ENCODE measurements at regions not wholly inside any gene's neighbourhood (a gene's known extent, or its start where the extent isn't known, plus 50 kb on each side); places are given as distances from the start of the nearest gene placed in this dataset.

DNA sequence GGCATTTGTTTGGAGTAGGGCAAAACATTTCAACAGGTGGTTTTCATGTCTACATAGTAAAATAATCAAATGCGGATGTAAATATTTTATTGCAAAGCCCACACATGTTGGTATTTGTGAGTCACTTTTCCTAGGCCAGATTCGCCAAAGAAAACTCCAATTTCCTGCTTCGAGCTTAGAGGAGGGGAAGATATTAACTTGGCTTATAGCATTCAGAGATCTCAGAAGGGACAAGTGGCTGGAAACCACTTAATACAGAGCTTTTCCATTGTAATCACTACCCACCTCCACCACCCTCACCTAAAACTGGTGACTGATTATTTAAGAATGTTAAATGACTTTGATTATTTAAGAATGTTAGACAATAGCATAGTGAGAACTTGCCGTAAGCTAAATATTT is 530.6 kb upstream of the SPRY2 start:
- H3K36me3 Mint-ChIP-seq (ENCODE audit: low read depth) = no peaks in the 10 kb centered on the region
- no peaks in the 10 kb centered on the region for H3K9me3 Mint-ChIP-seq
- no peaks in the 10 kb centered on the region for H3K27me3 Mint-ChIP-seq
- no peaks in the 10 kb centered on the region for H3K4me1 Mint-ChIP-seq (ENCODE audit: low read depth)
- H3K4me3 Mint-ChIP-seq = no peak overlapping the region
- no peak overlapping the region for H3K27ac Mint-ChIP-seq

GRCh38 chr13:80870186-80870585 is 529.3 kb upstream of the SPRY2 start:
- no peaks in the 10 kb centered on the region for H3K4me1 Mint-ChIP-seq (ENCODE audit: low read depth)
- H3K9me3 Mint-ChIP-seq = peaks cover 3% of the 10 kb centered on the region
- H3K27ac Mint-ChIP-seq = no peak overlapping the region
- H3K4me3 Mint-ChIP-seq = no peak overlapping the region
- H3K36me3 Mint-ChIP-seq (ENCODE audit: low read depth) = no peaks in the 10 kb centered on the region
- no peaks in the 10 kb centered on the region for H3K27me3 Mint-ChIP-seq

- Mint-ChIP-seq H3K36me3 (ENCODE audit: low read depth) (no peaks in the 10 kb centered on the region), H3K4me3 (no peak overlapping the region), H3K4me1 (ENCODE audit: low read depth) (no peaks in the 10 kb centered on the region), H3K27me3 (no peaks in the 10 kb centered on the region), H3K9me3 (peaks cover 6% of the 10 kb centered on the region), H3K27ac (no peak overlapping the region)
These were observed 526.0 kb upstream of the SPRY2 start for GRCh38 chr13:80866921-80867320.

DNA sequence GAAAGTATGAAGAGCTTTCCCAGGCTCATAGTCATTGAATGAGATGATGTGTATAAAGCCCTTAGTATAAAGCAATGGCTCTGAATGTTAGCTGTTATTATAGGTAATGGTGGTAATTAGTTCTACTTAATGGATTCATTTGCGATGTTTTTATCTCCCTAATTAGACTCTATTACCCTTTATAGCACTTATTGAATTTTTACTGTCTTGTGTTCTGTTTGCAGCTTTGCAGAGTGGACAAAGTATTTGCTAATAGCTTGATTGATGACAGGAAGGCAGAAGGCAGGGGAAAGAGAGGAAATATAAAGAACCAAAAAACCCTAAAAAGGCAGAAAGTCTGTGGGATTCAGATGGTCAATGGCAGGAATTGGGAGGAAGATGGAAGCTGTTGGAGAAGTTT is 524.4 kb upstream of the SPRY2 start:
- Mint-ChIP-seq H3K9me3 (peaks cover 6% of the 10 kb centered on the region), H3K27ac (no peak overlapping the region), H3K4me3 (no peak overlapping the region), H3K36me3 (ENCODE audit: low read depth) (no peaks in the 10 kb centered on the region), H3K4me1 (ENCODE audit: low read depth) (no peaks in the 10 kb centered on the region), H3K27me3 (no peaks in the 10 kb centered on the region)

GRCh38 chr13:80862456-80862855 is 521.5 kb upstream of the SPRY2 start:
- Mint-ChIP-seq H3K4me1 (ENCODE audit: low read depth) (no peaks in the 10 kb centered on the region), H3K9me3 (peaks cover 6% of the 10 kb centered on the region), H3K27ac (no peak overlapping the region), H3K4me3 (no peak overlapping the region), H3K36me3 (ENCODE audit: low read depth) (no peaks in the 10 kb centered on the region), H3K27me3 (no peaks in the 10 kb centered on the region)

DNA sequence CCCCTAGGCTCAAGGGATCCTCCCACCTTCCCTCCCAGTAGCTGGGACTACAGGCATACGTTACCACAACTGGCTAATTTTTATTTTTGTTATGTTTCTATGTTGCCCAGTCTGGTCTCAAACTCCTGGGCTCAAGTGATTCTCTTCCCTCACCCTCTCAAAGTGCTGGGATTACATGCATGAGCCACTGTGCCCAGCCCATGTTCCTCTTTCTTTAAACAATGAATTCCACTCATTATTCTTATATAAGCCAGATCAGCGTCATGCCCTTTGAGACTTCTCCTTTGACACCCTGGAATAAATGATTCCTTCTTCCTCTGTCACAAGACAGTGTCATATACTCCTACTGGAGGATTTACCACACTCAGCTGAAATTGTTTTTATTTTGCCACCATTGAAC is 519.9 kb upstream of the SPRY2 start:
- no peak overlapping the region for H3K27ac Mint-ChIP-seq
- no peaks in the 10 kb centered on the region for H3K27me3 Mint-ChIP-seq
- peaks cover 6% of the 10 kb centered on the region for H3K9me3 Mint-ChIP-seq
- H3K4me3 Mint-ChIP-seq = no peak overlapping the region
- H3K36me3 Mint-ChIP-seq (ENCODE audit: low read depth) = no peaks in the 10 kb centered on the region
- no peaks in the 10 kb centered on the region for H3K4me1 Mint-ChIP-seq (ENCODE audit: low read depth)

DNA sequence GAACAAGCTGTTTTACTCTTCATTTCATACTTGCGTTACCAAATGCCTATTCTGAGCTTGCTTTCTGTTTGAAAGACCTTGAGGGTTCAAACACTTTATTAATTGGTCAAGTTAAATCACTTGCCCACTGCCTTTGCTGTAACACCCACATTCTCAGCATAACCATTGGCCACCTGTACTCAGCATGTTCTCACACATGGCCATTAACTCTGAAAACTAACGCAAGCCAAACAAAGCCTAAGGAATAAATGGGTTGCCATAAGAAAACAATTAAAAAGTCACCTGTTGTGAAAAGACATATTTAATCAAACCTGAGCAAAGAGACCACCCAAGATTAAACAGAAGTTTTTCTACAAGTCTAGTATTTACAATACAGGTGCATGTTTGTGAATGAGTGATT is 517.2 kb upstream of the SPRY2 start:
- H3K27ac Mint-ChIP-seq = no peak overlapping the region
- no peaks in the 10 kb centered on the region for H3K36me3 Mint-ChIP-seq (ENCODE audit: low read depth)
- H3K4me3 Mint-ChIP-seq = no peak overlapping the region
- H3K27me3 Mint-ChIP-seq = no peaks in the 10 kb centered on the region
- H3K9me3 Mint-ChIP-seq = no peaks in the 10 kb centered on the region
- H3K4me1 Mint-ChIP-seq (ENCODE audit: low read depth) = no peaks in the 10 kb centered on the region

- no peaks in the 10 kb centered on the region for H3K36me3 Mint-ChIP-seq (ENCODE audit: low read depth)
- H3K27me3 Mint-ChIP-seq = no peaks in the 10 kb centered on the region
- H3K9me3 Mint-ChIP-seq = no peaks in the 10 kb centered on the region
- H3K27ac Mint-ChIP-seq = no peak overlapping the region
- H3K4me3 Mint-ChIP-seq = no peak overlapping the region
- no peaks in the 10 kb centered on the region for H3K4me1 Mint-ChIP-seq (ENCODE audit: low read depth)
These were observed 516.4 kb upstream of the SPRY2 start for GRCh38 chr13:80857321-80857720.

DNA sequence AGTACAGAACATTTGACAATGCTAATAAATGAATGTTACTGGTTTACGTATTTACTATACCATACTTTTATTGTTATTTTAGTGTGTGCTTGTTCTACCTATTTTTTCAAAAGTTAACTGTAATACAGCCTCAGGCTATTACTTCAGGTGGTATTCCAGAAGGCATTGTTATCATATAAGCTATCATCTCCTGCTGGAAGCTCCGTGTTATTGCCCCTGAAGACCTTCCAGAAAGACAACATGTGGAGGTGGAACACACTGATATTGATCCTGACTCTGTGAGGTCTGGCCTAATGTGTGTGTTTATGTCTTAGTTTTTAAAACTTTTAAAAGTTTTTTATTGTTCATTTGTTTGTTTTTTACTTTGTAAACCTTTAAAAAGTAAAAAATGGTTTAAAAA is 509.8 kb upstream of the SPRY2 start:
- Mint-ChIP-seq H3K27me3 (no peaks in the 10 kb centered on the region), H3K27ac (no peak overlapping the region), H3K36me3 (ENCODE audit: low read depth) (no peaks in the 10 kb centered on the region), H3K4me1 (ENCODE audit: low read depth) (no peaks in the 10 kb centered on the region), H3K4me3 (no peak overlapping the region), H3K9me3 (no peaks in the 10 kb centered on the region)

GRCh38 chr13:80844164-80844563 is 503.2 kb upstream of the SPRY2 start:
- Mint-ChIP-seq H3K36me3 (ENCODE audit: low read depth) (no peaks in the 10 kb centered on the region), H3K27me3 (no peaks in the 10 kb centered on the region), H3K4me1 (ENCODE audit: low read depth) (no peaks in the 10 kb centered on the region), H3K9me3 (no peaks in the 10 kb centered on the region), H3K27ac (no peak overlapping the region), H3K4me3 (no peak overlapping the region)

- H3K4me1 Mint-ChIP-seq (ENCODE audit: low read depth) = no peaks in the 10 kb centered on the region
- no peak overlapping the region for H3K27ac Mint-ChIP-seq
- no peak overlapping the region for H3K4me3 Mint-ChIP-seq
- H3K27me3 Mint-ChIP-seq = no peaks in the 10 kb centered on the region
- H3K9me3 Mint-ChIP-seq = no peaks in the 10 kb centered on the region
- H3K36me3 Mint-ChIP-seq (ENCODE audit: low read depth) = no peaks in the 10 kb centered on the region
These were observed 500.5 kb upstream of the SPRY2 start for GRCh38 chr13:80841414-80841813.

- Mint-ChIP-seq H3K36me3 (ENCODE audit: low read depth) (no peaks in the 10 kb centered on the region), H3K27ac (no peak overlapping the region), H3K4me1 (ENCODE audit: low read depth) (no peaks in the 10 kb centered on the region), H3K9me3 (peaks cover 4% of the 10 kb centered on the region), H3K4me3 (no peak overlapping the region), H3K27me3 (no peaks in the 10 kb centered on the region)
These were observed 499.5 kb upstream of the SPRY2 start for GRCh38 chr13:80840316-80840976.

DNA sequence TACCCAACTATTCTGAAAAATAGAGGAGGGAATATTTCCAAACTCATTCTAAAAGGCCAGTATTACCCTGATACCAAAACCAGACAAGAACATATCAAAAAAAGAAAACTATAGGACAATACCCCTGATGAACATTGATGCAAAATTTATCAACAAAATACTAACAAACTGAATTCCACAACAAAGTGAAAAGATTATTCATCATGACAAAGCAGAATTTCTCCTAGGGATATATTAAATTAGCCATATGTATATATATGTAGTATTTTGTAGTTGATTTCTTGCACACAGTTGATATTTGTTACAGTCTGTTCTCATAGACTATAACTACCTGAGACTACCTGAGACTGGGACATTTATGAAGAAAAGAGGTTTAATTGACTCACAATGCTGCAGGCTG is 495.0 kb upstream of the SPRY2 start:
- Mint-ChIP-seq H3K4me1 (ENCODE audit: low read depth) (no peaks in the 10 kb centered on the region), H3K4me3 (no peak overlapping the region), H3K36me3 (ENCODE audit: low read depth) (no peaks in the 10 kb centered on the region), H3K9me3 (peaks cover 19% of the 10 kb centered on the region), H3K27me3 (no peaks in the 10 kb centered on the region), H3K27ac (no peak overlapping the region)

- Mint-ChIP-seq H3K27me3 (no peaks in the 10 kb centered on the region), H3K4me3 (no peak overlapping the region), H3K9me3 (peaks cover 38% of the 10 kb centered on the region), H3K27ac (no peak overlapping the region), H3K36me3 (ENCODE audit: low read depth) (no peaks in the 10 kb centered on the region), H3K4me1 (ENCODE audit: low read depth) (no peaks in the 10 kb centered on the region)
These were observed 489.5 kb upstream of the SPRY2 start for GRCh38 chr13:80830431-80830830.

GRCh38 chr13:80828759-80829158 is 487.8 kb upstream of the SPRY2 start:
- H3K4me1 Mint-ChIP-seq (ENCODE audit: low read depth) = no peaks in the 10 kb centered on the region
- no peaks in the 10 kb centered on the region for H3K27me3 Mint-ChIP-seq
- H3K36me3 Mint-ChIP-seq (ENCODE audit: low read depth) = no peaks in the 10 kb centered on the region
- no peak overlapping the region for H3K27ac Mint-ChIP-seq
- H3K4me3 Mint-ChIP-seq = no peak overlapping the region
- peaks cover 44% of the 10 kb centered on the region for H3K9me3 Mint-ChIP-seq

DNA sequence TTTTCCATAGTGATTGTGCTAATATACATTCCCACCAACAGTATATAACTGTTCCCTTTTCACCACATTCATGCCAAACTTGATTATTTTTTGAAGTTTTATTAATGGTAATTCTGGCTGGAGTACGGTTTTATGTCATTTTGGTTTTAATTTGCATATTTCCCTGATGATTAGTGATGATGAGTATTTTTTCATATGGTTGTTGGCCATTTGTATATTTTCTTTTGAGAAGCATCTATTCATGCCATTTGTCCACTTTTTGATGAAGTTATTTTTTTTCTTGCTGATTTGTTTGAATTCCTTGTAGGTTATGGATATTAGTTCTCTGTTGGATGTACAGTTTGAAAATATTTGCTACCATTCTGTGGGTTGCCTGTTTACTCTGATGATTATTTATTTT is 484.4 kb upstream of the SPRY2 start:
- no peak overlapping the region for H3K4me3 Mint-ChIP-seq
- H3K9me3 Mint-ChIP-seq = peaks cover 26% of the 10 kb centered on the region
- H3K36me3 Mint-ChIP-seq (ENCODE audit: low read depth) = no peaks in the 10 kb centered on the region
- no peak overlapping the region for H3K27ac Mint-ChIP-seq
- no peaks in the 10 kb centered on the region for H3K27me3 Mint-ChIP-seq
- H3K4me1 Mint-ChIP-seq (ENCODE audit: low read depth) = no peaks in the 10 kb centered on the region
